SW 1271 (cell line): ENCODE measurements at regions not wholly inside any gene's neighbourhood (a gene's known extent, or its start where the extent isn't known, plus 50 kb on each side); places are given as distances from the start of the nearest gene placed in this dataset.

Source experiments
- DNase-seq, 2 experiments: peaks; one replicate each; lab custom pipeline; 2025; lab: John Stamatoyannopoulos, UW

DNA sequence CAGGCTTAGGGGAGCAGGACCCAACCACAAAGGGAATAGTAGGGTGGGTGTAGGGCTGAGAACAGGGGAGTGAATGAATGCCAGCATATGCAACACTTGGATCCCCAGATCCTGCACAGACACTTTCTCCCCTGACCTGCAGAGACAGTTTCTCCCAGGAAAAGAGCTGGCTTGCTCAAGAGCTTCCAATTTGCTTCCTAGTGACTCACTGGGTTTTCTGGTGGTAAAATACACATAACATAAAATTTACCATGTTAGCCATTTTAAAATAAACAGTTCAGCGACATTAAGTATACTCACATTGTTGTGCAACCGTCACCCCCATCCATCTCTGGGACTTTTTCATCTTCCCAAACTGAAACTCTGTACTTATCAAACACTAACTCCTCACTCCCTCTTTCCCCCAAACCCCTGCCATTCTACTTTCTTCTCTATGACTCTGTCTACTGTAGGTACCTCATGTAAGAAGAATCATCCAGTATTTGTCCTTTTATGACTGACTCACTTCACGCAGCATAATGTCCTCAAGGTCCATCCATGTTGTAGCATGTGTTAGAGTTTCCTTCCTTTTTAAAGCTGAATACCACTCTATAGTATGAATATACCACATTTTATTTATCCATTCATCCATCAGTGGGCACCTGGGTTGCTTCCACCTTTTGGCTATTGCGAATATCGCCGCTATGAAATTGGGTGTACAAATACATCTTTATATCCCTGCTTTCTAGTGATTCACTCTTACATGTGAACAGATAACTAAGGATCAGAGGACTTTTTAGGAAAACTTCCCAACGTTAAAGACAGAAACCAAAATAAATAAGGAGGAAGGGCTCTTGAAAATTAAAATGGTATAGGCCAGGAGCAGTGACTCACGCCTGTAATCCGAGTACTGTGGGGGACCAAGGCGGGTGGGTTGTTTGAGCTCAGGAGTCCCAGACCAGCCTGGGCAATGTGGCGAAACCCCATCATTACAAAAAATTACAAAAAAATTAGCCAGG, 95.6 kb upstream of the TJP1 start:
- DNase-seq = no peak

DNA sequence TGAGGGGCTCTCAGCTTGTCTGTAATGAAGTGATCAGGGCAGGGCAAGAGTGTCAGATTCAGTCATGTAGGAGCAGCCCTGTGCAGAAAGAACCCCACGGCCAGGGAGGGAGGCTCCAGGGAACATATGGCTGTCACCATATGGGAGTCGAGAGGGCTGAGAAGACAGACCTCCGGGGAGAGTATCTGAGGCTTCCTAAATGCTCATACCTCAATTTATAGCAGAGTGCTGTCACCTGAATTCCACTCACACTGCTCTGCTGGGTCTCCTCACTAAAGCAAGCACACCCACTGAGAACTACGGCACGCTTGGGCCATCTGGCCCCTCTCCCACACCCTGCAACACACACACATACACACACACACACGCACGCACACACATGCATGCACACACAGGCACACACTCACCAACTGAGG, 92.3 kb upstream of the TJP1 start:
- DNase-seq = no peak

DNA sequence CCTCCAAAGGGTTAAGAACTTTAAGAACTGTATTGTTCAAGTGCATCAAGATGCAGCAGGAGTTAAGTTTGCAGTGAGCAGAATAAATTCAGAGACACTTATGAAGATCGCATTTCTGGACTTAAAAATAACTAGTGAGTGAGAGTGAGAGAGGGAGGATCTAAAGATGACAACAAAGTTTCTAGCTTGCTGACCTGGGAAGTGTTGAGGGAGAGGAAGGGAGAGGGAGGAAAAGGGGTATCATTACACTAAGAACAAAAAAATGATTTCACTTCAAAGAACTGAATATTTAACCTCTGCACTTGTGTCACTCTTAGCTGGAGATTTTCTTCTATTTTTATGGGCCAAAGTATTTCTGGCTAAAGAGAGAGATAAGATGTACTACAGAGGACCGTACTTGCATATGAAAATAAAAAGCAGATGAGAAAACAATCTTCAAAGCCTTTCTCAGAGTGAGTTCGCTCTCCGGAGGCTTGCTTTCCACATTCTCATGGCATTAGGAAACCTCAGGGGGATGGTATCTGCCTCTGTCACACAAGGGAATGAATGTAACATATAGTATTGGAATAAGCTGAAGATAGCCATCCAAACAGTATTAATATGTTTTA, 91.4 kb upstream of the TJP1 start:
- DNase-seq = no peak

DNA sequence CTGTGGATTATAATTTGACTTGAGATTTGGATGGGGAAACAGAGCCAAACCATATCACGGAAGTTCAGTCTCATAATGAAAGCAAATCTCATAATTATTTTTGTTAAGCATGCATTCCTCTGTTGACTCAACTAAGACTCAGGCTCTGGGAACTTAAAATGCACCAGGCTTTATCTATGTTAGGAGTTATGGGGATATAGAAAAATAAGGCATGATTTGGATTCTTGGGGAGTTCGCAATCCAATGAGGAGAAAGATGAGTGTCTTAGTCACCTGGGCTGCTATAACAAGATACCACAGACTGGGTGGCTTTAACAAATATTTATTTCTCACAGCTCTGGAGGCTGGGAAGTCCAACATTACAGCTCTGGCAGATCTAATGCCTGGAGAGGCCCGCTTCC, 89.4 kb upstream of the TJP1 start:
- no peak for DNase-seq

DNA sequence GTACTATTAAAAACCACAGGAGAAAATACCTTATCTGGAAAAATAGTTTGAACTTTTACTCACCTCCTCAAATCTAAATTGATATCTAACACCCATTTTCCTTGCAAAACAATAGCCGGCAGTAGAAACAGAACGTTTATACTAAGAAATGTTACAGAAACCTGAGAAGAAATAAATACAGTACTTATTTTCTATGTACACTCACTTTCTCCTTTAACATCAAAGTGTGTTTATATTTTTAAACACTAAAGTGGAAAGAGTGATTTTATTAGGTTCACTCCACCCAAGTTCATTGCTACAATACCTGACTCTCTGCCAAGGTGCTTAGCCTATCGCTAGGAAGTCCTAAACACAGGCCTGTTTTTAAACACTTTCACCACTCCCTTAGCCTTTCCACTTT, 87.8 kb upstream of the TJP1 start:
- no peak for DNase-seq

DNA sequence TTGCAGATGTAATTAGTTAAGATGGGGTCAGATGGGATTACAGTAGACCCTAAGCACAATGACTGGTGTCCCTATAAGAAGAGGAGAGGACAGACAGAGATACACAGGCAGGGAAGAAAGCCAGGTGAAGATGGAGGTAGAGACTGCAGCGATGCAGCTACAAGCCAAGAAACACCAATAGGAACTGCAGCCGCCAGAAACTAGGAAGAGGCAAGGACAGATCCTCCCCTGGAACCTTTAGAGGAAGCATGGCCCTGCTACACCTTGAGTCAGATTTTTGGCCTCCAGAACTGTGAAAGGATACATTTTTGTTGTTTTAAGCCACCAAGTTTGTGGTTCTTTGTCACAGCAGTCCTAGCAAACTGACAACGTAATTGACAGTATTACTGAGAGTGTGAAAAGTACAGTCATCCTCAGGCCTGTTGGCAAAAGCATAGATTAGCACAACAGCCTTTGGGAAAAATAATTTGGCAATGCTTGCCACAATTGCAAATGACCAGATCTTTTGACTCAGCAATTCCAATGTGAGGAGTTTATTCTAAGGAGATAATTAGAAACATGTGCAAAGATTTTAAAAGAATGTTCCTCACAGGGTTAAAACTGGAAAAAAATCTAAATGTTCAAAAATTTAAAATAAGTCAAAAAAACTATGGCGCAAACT, 82.6 kb upstream of the TJP1 start:
- DNase-seq = no peak

DNA sequence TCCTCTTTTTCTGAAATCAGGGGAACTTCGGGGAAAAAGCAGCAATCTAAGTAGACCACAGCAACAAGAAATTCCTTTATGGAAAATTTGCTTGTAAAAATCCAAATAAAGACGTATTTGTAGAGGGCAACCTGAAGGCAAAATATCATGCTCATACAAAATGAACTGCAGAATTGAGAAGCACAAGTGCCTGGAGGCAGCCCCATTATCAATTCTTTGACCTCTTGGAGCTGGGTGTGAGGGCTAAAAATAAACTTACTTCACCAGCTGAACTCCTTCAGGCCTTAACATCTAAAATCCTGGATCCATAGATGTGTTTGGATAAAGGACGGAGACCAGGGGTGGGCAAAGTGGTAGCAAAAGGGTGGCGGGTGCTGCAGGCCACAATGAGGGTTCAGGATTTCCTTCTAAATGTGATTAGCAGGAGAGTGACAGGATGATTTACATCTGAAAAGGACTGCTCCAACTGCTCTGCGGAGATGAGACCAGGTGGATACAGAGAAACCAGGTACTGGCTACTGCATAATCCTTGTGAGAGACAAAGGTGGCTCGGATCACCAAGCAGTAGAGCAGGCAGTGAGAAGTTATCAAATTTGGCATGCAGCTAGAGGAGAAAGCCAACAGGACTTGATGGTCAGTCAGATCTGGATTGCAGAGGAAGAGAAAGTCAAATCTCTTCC, 81.7 kb upstream of the TJP1 start:
- DNase-seq = no peak

DNA sequence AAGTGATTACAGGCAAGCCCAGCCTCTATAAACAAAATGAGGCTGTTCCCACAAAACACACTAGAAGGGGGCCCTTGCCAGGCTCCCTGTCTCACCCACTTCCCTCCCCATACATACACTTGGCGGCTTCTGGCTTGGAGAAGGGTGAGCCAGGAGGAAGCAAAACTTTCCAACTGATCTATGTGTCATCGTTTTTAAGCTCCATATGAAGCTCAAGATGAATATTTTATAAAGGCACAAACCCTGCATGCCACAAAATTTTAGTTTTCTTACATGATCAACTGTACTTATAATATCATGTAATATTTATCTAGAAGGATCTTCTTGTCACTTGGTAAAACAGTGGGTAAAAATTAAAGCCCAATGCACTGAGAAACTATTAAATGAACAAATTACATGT, 80.8 kb upstream of the TJP1 start:
- DNase-seq = no peak

DNA sequence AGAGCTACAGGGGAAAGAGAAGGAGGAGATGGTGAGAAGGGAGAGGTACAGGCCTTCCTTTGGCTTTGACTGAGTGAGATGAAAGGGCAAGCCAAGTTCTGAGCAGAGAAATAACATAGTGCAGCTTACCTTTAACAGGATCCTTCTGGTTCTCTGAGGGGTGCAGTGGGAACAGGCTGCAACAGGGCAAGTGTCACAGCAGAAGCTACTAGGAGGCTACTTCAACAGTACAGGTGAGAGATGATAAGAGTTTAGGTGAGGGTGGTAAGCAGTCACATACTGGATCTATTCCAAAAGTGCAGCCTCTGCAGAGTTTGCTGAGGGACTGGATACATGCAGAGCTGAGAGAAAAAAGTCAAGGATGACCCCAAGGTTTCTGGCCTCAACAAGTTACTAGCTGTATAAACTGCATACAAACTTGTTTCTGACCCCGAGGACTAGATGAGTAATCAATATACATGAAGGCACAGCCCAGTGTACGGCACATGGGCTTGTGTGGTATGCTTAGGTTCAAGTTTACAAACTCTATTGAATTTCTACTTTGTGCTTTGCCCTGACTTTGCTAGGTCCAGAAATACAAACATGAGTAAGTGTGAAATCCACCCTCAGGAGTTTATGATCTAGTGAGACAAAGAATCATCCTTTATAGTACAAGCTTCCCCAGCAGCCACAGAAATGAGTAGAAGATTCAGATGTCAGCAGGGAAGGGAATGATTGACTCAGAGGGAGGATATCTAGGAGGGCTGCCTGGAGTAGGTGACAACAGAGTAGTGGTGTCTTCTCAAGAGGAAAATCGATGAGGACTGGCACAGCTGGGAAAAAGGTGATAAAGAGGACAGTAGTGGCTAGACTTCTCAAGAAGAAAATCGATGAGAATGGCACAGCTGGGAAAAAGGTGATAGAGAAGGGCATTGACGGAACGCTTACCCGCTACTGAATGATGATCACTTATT, 78.2 kb upstream of the TJP1 start:
- no peak for DNase-seq

DNA sequence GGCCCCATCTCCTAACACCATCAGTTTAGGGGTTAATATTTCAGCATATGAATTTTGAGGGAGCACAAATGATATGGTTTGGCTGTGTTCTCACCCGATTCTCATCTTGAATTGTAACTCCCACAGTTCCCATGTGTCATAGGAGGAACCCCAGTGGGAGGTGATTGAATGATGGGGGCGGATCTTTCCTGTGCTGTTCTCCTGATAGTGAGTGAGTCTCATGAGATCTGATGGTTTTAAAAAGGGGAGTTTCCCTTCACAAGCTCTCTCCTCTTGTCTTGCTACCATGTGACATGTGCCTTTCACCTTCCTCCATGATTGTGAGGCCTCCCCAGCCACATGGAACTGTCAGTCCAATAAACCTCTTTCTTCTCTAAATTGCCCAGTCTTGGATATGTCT, 73.8 kb upstream of the TJP1 start:
- DNase-seq = no peak

DNA sequence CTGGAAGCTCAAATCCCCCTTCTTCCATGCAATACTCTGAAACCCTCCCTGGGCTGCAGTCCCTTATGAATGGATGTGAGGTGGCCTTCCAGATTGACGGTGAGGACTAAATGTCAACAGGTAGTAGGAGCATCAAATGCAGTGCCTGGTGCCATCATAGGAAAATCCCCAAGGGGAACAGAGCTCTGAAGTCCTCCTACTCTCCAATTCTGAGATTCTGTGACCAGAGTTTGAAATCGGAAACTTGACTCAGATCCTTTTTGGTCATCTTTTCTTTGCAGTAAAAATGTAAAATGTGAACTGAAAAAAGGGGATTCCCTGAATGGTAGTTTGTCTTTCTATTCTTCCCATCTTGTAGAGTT, 68.8 kb upstream of the TJP1 start:
- no peak for DNase-seq

DNA sequence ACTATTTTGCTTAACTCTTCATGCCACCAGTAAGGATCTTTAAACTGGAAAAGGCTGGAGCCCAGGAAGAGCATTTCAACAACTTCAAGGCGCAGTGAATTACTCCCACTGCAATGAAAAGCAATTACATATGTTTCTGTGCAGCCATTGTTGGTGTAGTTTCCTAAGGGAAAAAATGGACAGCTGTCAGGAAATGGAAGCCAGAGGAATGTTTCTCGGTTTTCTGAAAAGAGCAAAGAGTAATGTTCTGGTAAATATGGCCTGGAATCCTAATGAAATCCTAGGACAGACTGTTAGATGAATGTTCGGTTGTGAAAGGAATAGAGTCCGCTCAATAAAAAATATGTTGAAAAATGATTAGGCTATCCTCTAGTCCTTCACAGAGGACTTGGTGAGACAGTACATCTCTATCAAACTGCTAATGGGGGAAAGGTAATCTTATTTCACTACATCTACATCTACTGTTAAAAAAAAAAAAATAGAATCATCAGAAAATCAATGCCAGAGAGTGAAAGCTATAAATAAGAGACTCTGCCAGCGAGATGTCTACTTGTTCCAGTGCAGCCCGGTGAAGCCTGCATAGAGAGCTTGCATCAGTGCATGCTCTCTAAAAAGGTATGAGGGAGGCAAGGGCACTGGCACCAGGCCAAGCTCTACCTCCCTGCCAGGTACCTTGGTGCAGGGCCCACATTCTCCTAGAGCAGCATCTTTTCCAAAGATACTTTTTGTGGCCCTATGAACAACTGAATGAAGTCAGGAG, 68.2 kb upstream of the TJP1 start:
- no peak for DNase-seq

DNA sequence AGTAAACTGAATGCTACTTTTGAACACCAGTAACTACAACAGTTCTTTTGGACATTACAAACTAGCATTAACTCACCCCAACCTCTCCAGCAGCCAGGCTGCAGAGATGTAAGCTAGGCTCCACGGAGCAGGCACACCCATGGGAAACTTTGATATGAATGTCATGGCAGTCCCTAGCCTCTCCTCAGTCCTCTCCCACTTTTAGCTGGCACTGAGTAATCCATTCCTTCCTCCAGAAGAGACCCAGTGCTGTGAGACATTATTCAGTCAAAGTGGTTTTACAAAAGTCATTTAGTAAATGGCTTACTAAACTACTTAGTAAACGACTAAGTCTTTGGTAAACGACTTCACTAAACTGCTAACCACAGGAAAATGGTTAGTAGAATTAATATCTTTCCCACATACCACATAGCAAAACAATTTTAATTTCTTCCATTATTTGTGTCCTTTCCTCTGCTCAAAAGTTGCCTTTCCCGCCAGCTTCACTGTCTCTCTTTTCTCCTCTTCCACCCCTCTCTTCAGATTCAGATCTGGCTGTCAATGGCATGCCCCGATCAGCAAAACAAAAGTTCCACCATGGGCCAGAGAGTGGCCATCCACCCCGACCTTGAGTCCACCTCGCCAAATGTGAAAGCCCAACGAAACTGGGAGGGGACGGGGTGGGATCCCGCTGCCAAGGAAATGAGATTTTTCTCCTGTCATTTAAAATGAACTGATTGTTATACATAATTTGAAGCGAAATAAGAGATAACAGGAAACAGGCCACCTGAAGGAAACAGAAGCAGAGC, 67.5 kb upstream of the TJP1 start:
- DNase-seq = no peak

DNA sequence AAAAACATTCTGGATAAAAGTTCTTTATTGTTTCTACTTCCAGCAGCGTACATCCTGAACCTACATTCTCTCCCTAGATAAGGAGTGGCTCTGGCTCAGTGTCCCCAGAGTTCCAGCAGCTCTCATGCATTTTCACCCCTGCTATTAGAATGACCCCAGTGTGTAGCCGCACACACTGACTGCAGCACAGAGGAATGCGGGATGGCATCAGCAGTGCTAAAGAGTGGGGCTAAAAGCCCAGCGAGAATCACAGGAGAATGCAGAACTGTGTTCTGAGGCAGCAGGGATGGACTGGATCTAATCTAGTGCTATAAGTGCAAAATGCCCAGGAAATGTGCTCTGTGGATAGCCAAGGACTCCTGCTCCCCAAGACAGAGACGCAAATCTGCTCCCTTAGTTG, 66.4 kb upstream of the TJP1 start:
- DNase-seq = no peak

DNA sequence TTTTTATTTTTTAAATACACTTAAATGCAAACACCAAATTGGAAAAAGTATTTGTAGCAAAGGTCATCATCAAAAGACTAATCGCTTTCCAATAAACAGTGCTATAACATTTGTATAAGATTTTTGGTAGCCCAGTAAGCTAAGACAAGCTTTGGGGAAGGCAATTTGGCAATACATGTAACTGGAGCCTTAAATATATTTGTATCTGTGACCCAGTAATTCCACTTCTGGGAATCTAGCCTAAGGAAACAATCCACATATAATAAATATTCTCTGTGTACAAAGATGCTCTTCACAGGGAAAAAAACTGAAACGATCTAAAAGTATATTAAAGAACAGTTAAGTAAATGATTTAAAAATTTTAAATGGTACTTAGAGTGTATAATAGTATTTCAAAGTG, 65.5 kb upstream of the TJP1 start:
- DNase-seq = no peak

DNA sequence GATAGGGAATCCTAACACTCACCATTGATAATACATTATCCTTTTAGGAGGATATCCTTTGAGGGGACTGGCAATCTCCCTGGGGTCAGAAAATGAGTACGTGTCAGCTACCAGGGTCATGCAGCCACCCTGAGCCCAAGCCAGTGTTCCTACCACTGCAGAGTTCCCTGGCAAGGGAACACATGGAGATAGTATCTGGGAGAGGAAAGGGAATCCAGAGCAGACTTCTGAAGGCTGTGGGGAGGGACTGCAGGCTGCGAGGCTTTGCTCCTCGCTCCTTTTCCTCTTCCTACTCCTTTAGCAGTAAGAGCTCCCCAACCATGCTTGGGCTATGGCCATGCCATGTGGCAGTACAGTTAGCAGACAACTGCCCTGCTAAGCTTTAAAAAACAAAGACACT, 62.9 kb upstream of the TJP1 start:
- DNase-seq = no peak

DNA sequence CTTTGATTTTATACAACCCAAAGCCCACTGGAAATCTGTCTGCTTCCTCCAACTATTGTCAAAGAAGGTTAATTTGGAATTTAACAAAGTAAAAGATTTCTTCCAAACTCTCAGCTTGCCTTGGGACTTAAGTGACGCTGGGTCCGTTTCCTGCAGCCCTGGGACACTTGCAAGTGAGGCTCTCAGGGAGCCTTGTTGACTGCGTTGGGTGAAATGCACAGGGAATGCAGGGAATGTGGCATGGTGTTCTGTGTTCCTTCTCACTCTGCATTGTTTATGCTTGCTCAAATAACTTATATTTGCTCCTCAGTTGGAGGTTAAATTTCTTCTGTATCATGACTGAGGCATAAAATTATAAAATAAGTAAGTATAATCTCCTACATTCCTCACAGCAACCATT, 60.9 kb upstream of the TJP1 start:
- no peak for DNase-seq

DNA sequence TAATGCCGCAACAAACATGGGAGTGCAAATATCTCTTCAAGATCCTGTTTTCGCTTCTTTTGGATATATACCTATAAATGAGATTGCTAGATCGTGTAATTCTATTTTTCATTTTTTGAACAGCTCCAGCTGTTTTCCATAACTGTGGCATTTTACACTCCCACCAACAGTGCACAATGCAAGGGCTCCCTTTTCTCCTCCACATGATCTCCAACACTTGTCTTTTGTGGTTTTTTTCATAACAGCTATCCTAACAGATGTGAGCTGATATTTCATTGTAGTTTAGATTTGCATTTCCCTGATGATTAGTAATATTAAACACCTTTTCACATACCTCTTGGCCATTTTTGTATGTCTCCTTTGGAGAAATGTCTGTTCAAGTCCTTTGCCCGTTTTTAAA, 58.6 kb upstream of the TJP1 start:
- DNase-seq = no peak

DNA sequence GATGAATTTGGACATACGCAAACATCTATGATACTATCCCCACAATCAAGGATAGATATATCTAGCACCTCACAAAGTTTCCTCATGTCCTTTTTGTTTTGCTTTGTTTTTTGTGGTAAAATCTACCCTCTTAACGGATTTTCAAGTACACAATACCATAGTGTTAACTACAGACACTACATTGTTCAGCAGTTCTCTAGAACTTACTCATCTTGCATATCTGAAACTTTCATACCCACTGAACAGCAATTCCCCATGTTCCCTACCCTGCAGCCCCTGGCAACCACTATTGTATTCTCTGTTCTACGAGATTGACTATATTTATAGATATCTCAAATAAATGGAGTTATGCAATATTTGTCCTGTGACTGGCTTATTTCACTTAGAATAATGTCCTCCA, 58.1 kb upstream of the TJP1 start:
- DNase-seq = no peak

DNA sequence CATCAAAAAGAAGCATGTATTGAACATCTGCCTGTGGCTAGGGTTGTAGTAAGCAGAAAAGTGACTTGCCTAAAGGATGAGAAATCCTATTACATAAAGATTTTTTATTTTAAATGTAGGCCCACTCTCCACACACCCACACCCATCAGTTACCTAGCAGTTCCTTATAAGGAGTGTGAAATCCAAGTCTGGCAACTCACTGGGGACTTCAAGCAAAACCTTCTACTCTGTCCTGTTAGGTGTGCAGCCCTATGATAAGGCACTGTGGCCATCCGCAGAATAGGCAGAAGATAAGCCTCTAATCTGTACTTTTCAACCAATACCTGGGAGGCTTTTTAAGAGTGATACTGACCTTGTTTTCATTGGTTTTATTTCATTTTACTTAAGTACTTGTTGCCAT, 52.7 kb upstream of the TJP1 start:
- DNase-seq = no peak
